ENCODE measurements at regions not wholly inside any gene's neighbourhood (a gene's known extent, or its start where the extent isn't known, plus 50 kb on each side); places are given as distances from the start of the nearest gene placed in this dataset.
"Not testable (repeated sequence)": the region's sequence is repeated elsewhere in the genome, so short reads cannot be mapped to it uniquely, and the experiment has no call there.

DNA sequence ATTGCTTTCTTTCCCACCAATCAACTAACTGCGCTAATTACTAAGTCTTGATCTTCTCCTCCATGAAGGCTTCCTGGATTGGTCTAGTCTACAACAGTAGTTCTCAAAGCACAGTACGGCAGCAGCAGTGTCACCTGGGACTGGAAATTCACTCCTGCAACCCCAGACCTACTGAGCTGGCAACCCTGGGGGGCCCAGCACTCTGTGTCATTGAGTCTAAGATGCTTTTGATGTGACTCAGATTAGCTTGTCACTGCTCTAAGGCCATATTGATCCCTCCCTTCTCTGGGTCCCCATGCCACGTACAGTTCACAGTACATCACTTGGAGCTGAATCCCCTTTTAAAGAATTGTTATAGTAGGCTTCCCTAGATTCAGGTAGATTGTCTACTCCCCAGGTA, 65.7 kb upstream of the KMT2C start:
- H3K4me1 Mint-ChIP-seq, result no peaks in the 10 kb centered on the region
- H3K4me3 Mint-ChIP-seq, result no peak overlapping the region
- no peaks in the 10 kb centered on the region for H3K9me3 Mint-ChIP-seq
- no peak overlapping the region for H3K27ac Mint-ChIP-seq
- DNase-seq, result no peak
- no peak for ATAC-seq
- H3K27me3 Mint-ChIP-seq, result no peaks in the 10 kb centered on the region

DNA sequence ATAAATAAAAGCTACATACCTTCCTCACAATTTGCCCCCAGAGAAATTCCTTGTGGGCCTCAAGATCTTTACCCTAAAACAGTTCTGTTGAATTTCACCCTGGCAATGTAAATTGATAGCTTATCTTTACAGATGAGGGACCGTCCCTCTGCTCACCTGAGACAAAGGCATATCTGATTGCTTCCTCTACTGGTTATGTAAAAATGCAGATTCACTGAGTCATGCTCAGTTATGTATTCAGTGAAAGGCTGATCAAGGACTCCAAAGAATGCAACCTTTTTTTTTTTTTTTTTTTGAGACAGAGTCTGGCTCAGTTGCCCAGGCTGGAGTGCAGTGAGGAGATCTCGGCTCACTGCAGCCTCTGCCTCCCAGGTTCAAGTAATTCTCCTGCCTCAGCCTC, 64.2 kb upstream of the KMT2C start:
- DNase-seq, H3K4me1 Mint-ChIP-seq, H3K9me3 Mint-ChIP-seq, ATAC-seq, H3K27ac Mint-ChIP-seq, H3K4me3 Mint-ChIP-seq, H3K27me3 Mint-ChIP-seq: not testable (repeated sequence)

DNA sequence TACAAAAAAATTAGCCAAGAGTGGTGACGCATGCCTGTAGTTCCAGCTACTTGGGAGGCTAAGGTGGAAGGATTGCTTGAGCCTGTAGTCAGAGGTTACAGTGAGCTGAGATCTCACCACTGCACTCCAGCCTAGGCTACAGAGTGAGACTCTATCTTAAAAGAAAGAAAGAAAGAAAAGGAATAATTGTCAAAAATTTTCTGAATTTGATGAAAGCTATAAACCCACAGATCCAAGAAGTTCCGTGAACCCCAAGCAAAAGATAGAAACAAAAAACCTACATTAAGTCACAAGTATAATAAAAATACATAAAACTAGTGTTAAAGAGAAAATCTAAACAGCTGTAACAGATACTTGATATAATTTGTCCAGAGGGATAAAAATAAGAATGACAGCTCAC, 60.1 kb upstream of the KMT2C start:
- no peak for DNase-seq
- Mint-ChIP-seq H3K27me3 (no peaks in the 10 kb centered on the region), H3K9me3 (peaks cover 0 to 5% of the 10 kb centered on the region in 2 donors), H3K4me1 (no peaks in the 10 kb centered on the region), H3K27ac (no peak overlapping the region), H3K4me3 (no peak overlapping the region)
- no peak for ATAC-seq

DNA sequence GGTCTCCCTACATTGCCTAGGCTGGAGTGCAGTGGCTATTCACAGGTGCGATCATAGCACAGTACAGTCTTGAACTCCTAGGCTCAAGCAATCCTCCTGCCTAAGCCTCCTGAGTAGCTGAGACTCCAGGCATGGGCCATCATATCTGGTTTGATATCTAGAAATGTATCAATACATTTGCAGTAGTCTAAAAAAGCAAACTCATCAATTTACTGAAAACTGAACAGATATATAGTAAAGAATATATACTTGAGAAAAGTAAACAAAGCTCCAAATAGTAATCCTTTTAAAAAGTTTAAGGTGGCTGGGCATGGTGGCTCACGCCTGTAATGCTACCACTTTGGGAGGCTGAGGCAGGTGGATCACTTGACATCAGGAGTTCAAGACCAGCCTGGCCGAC, 57.1 kb upstream of the KMT2C start:
- ATAC-seq (no peak), DNase-seq (no peak)
- H3K4me3 Mint-ChIP-seq, result no peak overlapping the region
- peaks cover 0 to 5% of the 10 kb centered on the region in 2 donors for H3K9me3 Mint-ChIP-seq
- H3K27me3 Mint-ChIP-seq, result no peaks in the 10 kb centered on the region
- H3K4me1 Mint-ChIP-seq, result no peaks in the 10 kb centered on the region
- no peak overlapping the region for H3K27ac Mint-ChIP-seq

DNA sequence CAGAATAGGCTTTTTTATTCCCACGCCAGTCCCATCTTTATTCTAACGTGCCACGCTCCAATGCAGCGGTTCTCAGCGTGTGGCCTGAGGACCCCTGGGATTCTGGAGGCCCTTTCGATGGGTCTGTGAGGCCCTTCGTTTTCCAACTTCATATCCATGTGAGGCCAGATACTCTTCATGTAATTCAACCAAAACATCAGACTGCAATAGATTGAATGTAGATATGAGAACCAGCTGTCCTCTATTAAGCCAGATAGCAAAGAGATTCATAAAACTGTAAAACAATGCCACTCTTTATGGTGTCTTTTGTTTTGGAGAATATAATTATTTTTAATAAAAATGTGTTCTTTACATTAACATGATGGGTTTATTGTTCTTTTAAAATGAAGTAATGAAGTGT, 53.2 kb upstream of the KMT2C start:
- Mint-ChIP-seq H3K4me3 (no peak overlapping the region), H3K27me3 (no peaks in the 10 kb centered on the region), H3K4me1 (no peaks in the 10 kb centered on the region), H3K27ac (no peak overlapping the region), H3K9me3 (no peaks in the 10 kb centered on the region)
- DNase-seq, result no peak
- ATAC-seq, result no peak

DNA sequence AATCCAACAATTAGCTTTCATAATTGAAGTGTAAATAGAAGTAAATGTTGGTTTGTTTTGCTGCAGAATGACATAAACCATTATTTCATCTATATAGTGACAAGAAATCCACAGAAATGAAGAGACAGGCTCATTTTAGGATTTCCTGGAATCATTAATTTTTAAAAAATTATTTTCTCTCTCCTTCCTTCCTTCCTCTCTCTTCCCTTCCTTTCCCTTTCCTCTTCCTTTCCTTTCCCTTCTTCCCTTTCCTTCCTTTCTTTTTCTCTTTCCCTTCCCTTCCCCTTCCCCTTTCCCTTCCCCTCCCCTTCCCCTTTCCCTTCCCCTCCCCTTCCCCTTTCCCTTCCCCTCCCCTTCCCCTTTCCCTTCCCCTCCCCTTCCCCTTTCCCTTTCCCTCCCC, 51.2 kb upstream of the KMT2C start:
- Mint-ChIP-seq H3K4me3 (no peak overlapping the region), H3K27ac (no peak overlapping the region), H3K9me3 (no peaks in the 10 kb centered on the region), H3K4me1 (no peaks in the 10 kb centered on the region), H3K27me3 (no peaks in the 10 kb centered on the region)
- ATAC-seq (no peak), DNase-seq (no peak)

DNA sequence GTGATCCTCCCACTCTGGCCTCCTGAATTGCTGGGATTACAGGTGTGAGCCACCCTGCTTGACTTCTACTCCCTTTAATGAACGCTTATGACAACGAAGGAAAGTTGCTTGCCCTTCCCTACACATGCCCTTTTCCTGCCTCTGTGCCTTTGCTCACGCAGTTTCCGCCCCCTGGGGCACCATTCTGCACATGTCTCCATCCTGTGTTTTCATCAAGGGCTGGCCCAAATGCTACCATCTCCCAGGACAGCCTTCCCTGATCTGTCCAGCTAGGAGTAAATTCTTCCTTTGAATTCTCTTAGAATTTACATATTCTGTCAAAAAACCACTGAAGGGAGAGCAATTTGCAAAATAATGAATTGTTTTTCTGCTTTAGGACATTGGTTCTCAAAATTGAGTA, 50.0 kb upstream of the KMT2C start:
- Mint-ChIP-seq H3K9me3 (no peaks in the 10 kb centered on the region), H3K27me3 (no peaks in the 10 kb centered on the region), H3K4me1 (no peaks in the 10 kb centered on the region), H3K4me3 (no peak overlapping the region), H3K27ac (no peak overlapping the region)
- ATAC-seq (no peak), DNase-seq (no peak)
